WTC11 (cell line): ENCODE measurements at regions not wholly inside any gene's neighbourhood (a gene's known extent, or its start where the extent isn't known, plus 50 kb on each side); places are given as distances from the start of the nearest gene placed in this dataset.

ENCODE experiments used
- CREM ChIP-seq: sonication (generic); formaldehyde crosslinking; IDR thresholded peaks from 2 replicates; pipeline ENCODE4 v1.8.1; 2022; ENCODE audit warnings: mild to moderate bottlenecking, missing genetic modification reagents, moderate library complexity
- CTCF ChIP-seq: fragments of 200-600 bp; IDR thresholded peaks from 2 replicates; pipeline ENCODE4 v1.8.0; 2022; ENCODE audit warnings: antibody characterized with exemption
- ETV6 ChIP-seq: sonication (generic); formaldehyde crosslinking; IDR thresholded peaks from 2 replicates; pipeline ENCODE4 v1.8.1; 2022; ENCODE audit warnings: mild to moderate bottlenecking, missing genetic modification reagents
- FOXK1 ChIP-seq: sonication (generic); formaldehyde crosslinking; IDR thresholded peaks from 2 replicates; pipeline ENCODE4 v1.8.0; 2022; ENCODE audit warnings: mild to moderate bottlenecking, moderate library complexity, missing genetic modification reagents
- KAT7 ChIP-seq: sonication (generic); formaldehyde crosslinking; IDR thresholded peaks from 2 replicates; pipeline ENCODE4 v1.8.1; 2023; ENCODE audit warnings: missing genetic modification reagents, mild to moderate bottlenecking, borderline replicate concordance
- MYBL2 ChIP-seq: sonication (generic); formaldehyde crosslinking; IDR thresholded peaks from 2 replicates; pipeline ENCODE4 v1.8.1; 2023; ENCODE audit warnings: mild to moderate bottlenecking, moderate library complexity, missing genetic modification reagents
- NFE2L1 ChIP-seq: sonication (generic); formaldehyde crosslinking; IDR thresholded peaks from 2 replicates; pipeline ENCODE4 v1.8.1; 2023; ENCODE audit warnings: missing genetic modification reagents
- NR2C2 ChIP-seq: sonication (generic); formaldehyde crosslinking; IDR thresholded peaks from 2 replicates; pipeline ENCODE4 v1.8.0; 2022; ENCODE audit warnings: mild to moderate bottlenecking, missing genetic modification reagents
- RORB ChIP-seq: fragments of 250-450 bp; sonication (Bioruptor Pico); IDR thresholded peaks from 2 replicates; pipeline ENCODE4 v1.9.0; 2021; ENCODE audit warnings: mild to moderate bottlenecking
- TCF7 ChIP-seq: sonication (generic); formaldehyde crosslinking; IDR thresholded peaks from 2 replicates; pipeline ENCODE4 v1.8.0; 2022; ENCODE audit warnings: mild to moderate bottlenecking, low read depth, missing genetic modification reagents, moderate library complexity
- TEAD1 ChIP-seq: sonication (generic); formaldehyde crosslinking; IDR thresholded peaks from 2 replicates; pipeline ENCODE4 v1.8.0; 2022; ENCODE audit warnings: mild to moderate bottlenecking, missing genetic modification reagents
- TEAD4 ChIP-seq: sonication (generic); formaldehyde crosslinking; IDR thresholded peaks from 2 replicates; pipeline ENCODE4 v1.8.0; 2022; ENCODE audit warnings: mild to moderate bottlenecking, missing genetic modification reagents
- USF2 ChIP-seq: sonication (generic); formaldehyde crosslinking; IDR thresholded peaks from 2 replicates; pipeline ENCODE4 v1.8.1; 2023; ENCODE audit warnings: mild to moderate bottlenecking, missing genetic modification reagents, moderate library complexity
- ZNF121 ChIP-seq: sonication (generic); formaldehyde crosslinking; IDR thresholded peaks from 2 replicates; pipeline ENCODE4 v1.8.0; 2023; ENCODE audit warnings: missing genetic modification reagents

- TF ChIP-seq ETV6 (CRISPR knock-in tag) = no peak
- TF ChIP-seq CTCF = no peak
- no peak for TF ChIP-seq MYBL2
- TF ChIP-seq USF2 (CRISPR knock-in tag) = no peak
- TF ChIP-seq TCF7 (CRISPR knock-in tag) = no peak
- TF ChIP-seq KAT7 (CRISPR knock-in tag) = no peak
- TF ChIP-seq NR2C2 (CRISPR knock-in tag) = no peak
- no peak for TF ChIP-seq CREM (CRISPR knock-in tag)
- TF ChIP-seq FOXK1 (CRISPR knock-in tag) = no peak
- no peak for TF ChIP-seq ZNF121 (CRISPR knock-in tag)
- TF ChIP-seq NFE2L1 = no peak
- no peak for TF ChIP-seq TEAD4
- TF ChIP-seq TEAD1 (CRISPR knock-in tag) = no peak
- no peak for TF ChIP-seq RORB (CRISPR knock-in tag)
Observed at GRCh38 chr4:14809203-14809602, 193.1 kb upstream of the CPEB2 start.
